HCT116 (cell line): ENCODE measurements at regions not wholly inside any gene's neighbourhood (a gene's known extent, or its start where the extent isn't known, plus 50 kb on each side); places are given as distances from the start of the nearest gene placed in this dataset.

Experiments used
- ATAC-seq: fragments of 200-7000 bp; cut with Tn5 transposase; 2 replicates; pipeline ENCODE4 v1.9.1; 2020; ENCODE audit warnings: mild to moderate bottlenecking, moderate library complexity
- BruUV-seq: library from RNA; stranded (reverse); fragments of 400-500 nt; replicated peaks from 2 replicates; lab custom pipeline; 2021; lab: Mats Ljungman, UMichigan
- CTCF ChIA-PET: fragments of 300-600 bp; sonication (Branson Sonifier 250); formaldehyde crosslinking; loops from one replicate; lab custom pipeline; 2021; ENCODE audit warnings: antibody characterized with exemption; lab: Charles Lee
- POLR2A ChIA-PET: fragments of 300-600, 350-600 bp; sonication (Branson Sonifier 250); formaldehyde crosslinking; loops from one replicate; lab custom pipeline; 2021; ENCODE audit warnings: antibody characterized with exemption; lab: Charles Lee
- RAD21 ChIA-PET, 2 experiments: fragments of 300-600 bp; sonication (Branson Sonifier 250); formaldehyde crosslinking; loops; one replicate each; lab custom pipeline; 2023; ENCODE audit warnings: low total read pairs in 2 of 2; ENCODE audit not compliant: uncharacterized antibody in 2 of 2, unreplicated experiment in 2 of 2, low non-redundant PET in 1 of 2; lab: Charles Lee
- DNase-seq: peaks from one replicate; pipeline ENCODE4 v3.0.0-alpha.2; 2010; ENCODE audit warnings: low read depth, low spot score
- H2AFZ ChIP-seq: fragments of 200-600 bp; shearing (Covaris generic), sonication (generic); 2 replicates; pipeline ENCODE4 v1.6.1; 2017; ENCODE audit warnings: low read depth, mixed run types, mixed read lengths, antibody characterized with exemption, low read length; ENCODE audit not compliant: poor library complexity, severe bottlenecking
- H3K27ac ChIP-seq: 2 replicates; pipeline ENCODE4 v1.5.1; 2012; ENCODE audit warnings: low read depth, low read length
- H3K27me3 ChIP-seq: fragments of 200-600 bp; sonication (generic); 2 replicates; pipeline ENCODE4 v1.6.1; 2016; ENCODE audit warnings: mixed run types, low read length, mixed read lengths; ENCODE audit not compliant: insufficient read depth
- H3K36me3 ChIP-seq, 2 experiments: fragments of 200-500 bp in 1 of 2; fragments of 200-600 bp in 1 of 2; sonication (Bioruptor generic) in 1 of 2; sonication (generic) in 1 of 2; 2 replicates each; pipeline versions ENCODE4 v1.5.1 to v1.6.1; 2014 to 2016; ENCODE audit warnings: low read length in 2 of 2, inconsistent platforms in 1 of 2, mixed read lengths in 1 of 2, mixed run types in 1 of 2; ENCODE audit not compliant: insufficient read depth in 2 of 2, control insufficient read depth in 1 of 2
- H3K4me1 ChIP-seq, 2 experiments: fragments of 200-600 bp in 1 of 2; sonication (generic) in 1 of 2; 2 replicates each; pipeline versions ENCODE4 v1.5.1 to v1.6.1; 2012 to 2017; ENCODE audit warnings: low read length in 2 of 2, inconsistent platforms in 1 of 2, mild to moderate bottlenecking in 1 of 2, mixed read lengths in 1 of 2, mixed run types in 1 of 2, moderate library complexity in 1 of 2; ENCODE audit not compliant: insufficient read depth in 2 of 2, control insufficient read depth in 1 of 2
- H3K4me2 ChIP-seq: fragments of 200-600 bp; sonication (generic); 2 replicates; pipeline ENCODE4 v1.6.1; 2017; ENCODE audit warnings: mixed run types, low read length, mixed read lengths
- H3K4me3 ChIP-seq, 2 experiments: fragments of 200-600 bp in 1 of 2; sonication (generic) in 1 of 2; replicated peaks in 1 of 2; 2 replicates each; pipeline ENCODE4 v1.5.1; 2011 to 2016; ENCODE audit warnings: low read length in 2 of 2, control low read depth in 1 of 2, low read depth in 1 of 2, mild to moderate bottlenecking in 1 of 2, mixed read lengths in 1 of 2, mixed run types in 1 of 2
- H3K79me2 ChIP-seq: fragments of 200-600 bp; sonication (generic); 2 replicates; pipeline ENCODE4 v1.6.1; 2017; ENCODE audit warnings: mild to moderate bottlenecking, mixed run types, low read length, moderate library complexity, mixed read lengths; ENCODE audit not compliant: insufficient read depth
- H3K9ac ChIP-seq: fragments of 200-600 bp; sonication (generic); 2 replicates; pipeline ENCODE4 v1.6.1; 2016; ENCODE audit warnings: low read length, mixed read lengths
- H3K9me2 ChIP-seq: fragments of 200-600 bp; sonication (generic), shearing (Covaris generic); 2 replicates; pipeline ENCODE4 v1.6.1; 2017; ENCODE audit warnings: mixed run types, mild to moderate bottlenecking, moderate library complexity; ENCODE audit not compliant: insufficient read depth
- H3K9me3 ChIP-seq, 2 experiments: fragments of 200-500 bp in 1 of 2; fragments of 200-600 bp in 1 of 2; sonication (Bioruptor generic) in 1 of 2; sonication (generic) in 1 of 2; 2 replicates each; pipeline ENCODE4 v1.6.1; 2014 to 2017; ENCODE audit warnings: low read length in 2 of 2, mixed read lengths in 2 of 2, inconsistent platforms in 1 of 2, low read depth in 1 of 2, mild to moderate bottlenecking in 1 of 2, mixed run types in 1 of 2, moderate library complexity in 1 of 2; ENCODE audit not compliant: control insufficient read depth in 1 of 2, insufficient read depth in 1 of 2
- H4K20me1 ChIP-seq: fragments of 200-600 bp; sonication (generic), shearing (Covaris generic); 2 replicates; pipeline ENCODE4 v1.6.1; 2017; ENCODE audit warnings: mixed run types, mild to moderate bottlenecking, moderate library complexity; ENCODE audit not compliant: insufficient read depth
- CEBPB ChIP-seq: IDR thresholded peaks from 2 replicates; pipeline ENCODE4 v1.6.1; 2012; ENCODE audit warnings: low read depth
- CTCF ChIP-seq, 3 experiments: fragments of 200-600 bp in 1 of 3; sonication (generic) in 1 of 3; IDR thresholded peaks in 2 of 3; conservative IDR thresholded peaks in 1 of 3; 2 replicates each; pipeline ENCODE4 v1.5.1; 2012 to 2017; ENCODE audit warnings: low read depth in 2 of 3, low read length in 2 of 3, antibody characterized with exemption in 1 of 3, borderline replicate concordance in 1 of 3, control low read depth in 1 of 3, mild to moderate bottlenecking in 1 of 3, mixed read lengths in 1 of 3, mixed run types in 1 of 3, moderate library complexity in 1 of 3; ENCODE audit not compliant: insufficient read depth in 1 of 3
- ELF1 ChIP-seq: IDR thresholded peaks from 2 replicates; pipeline ENCODE4 v1.6.1; 2012; ENCODE audit warnings: low read depth, borderline replicate concordance
- POLR2A ChIP-seq: IDR thresholded peaks from 2 replicates; pipeline ENCODE4 v1.7.0; 2011; ENCODE audit warnings: borderline replicate concordance; ENCODE audit not compliant: insufficient read depth, insufficient read length; ENCODE audit errors: extremely low read depth
- SP1 ChIP-seq: IDR thresholded peaks from 2 replicates; pipeline ENCODE4 v1.6.1; 2012; ENCODE audit warnings: low read depth
- SRF ChIP-seq: IDR thresholded peaks from 2 replicates; pipeline ENCODE4 v1.6.1; 2012; ENCODE audit warnings: low read depth
- TCF7L2 ChIP-seq: IDR thresholded peaks from 2 replicates; pipeline ENCODE4 v1.7.0; 2011; ENCODE audit warnings: borderline replicate concordance, inconsistent platforms; ENCODE audit not compliant: insufficient read depth, insufficient read length; ENCODE audit errors: extremely low read depth
- ZNF274 ChIP-seq: fragments of 200-500 bp; sonication (Bioruptor generic); IDR thresholded peaks from 2 replicates; pipeline ENCODE4 v1.6.1; 2014; ENCODE audit warnings: mild to moderate bottlenecking, low read depth, low read length, inconsistent platforms
- intact Hi-C: fragments of 100-400 bp; cut with micrococcal nuclease; formaldehyde crosslinking; loops from 2 replicates; pipeline ENCODE4 v1.10.0; 2022
- TF ChIP-seq, protein P1 (sequence below): IDR thresholded peaks from 2 replicates; pipeline ENCODE4 v1.6.1; 2011; ENCODE audit warnings: mild to moderate bottlenecking, low read length, moderate library complexity; ENCODE audit not compliant: insufficient replicate concordance; ENCODE audit errors: extremely low read depth
- TF ChIP-seq, protein P2 (sequence below): IDR thresholded peaks from 2 replicates; pipeline ENCODE4 v1.6.1; 2012

DNA sequence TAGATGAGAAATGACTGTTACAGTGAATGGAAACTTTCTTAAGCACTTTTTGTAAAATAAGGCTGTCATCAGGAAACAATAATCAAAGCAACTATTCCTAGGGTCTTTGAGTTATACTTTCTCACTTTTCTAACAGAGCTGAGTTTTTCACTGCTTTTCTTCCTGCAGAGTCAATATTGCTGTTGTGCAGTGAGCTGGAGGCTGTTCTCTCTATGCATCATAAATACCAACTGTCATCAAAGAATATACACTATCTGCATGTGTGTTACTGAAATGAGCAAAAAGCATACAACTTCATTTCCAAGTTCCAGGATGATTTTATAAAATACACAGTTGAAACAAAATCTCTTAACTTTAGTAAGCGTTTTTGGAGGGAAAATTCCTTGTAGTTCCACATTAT, 110.4 kb upstream of the CPSF6 start (continued):
- TF ChIP-seq CTCF (IDR thresholded peaks at IDR 0.05 in 2 of 3, conservative IDR thresholded peaks at IDR 0.05 in 1 of 3; ENCODE audit: borderline replicate concordance in 1 of 3, insufficient read depth in 1 of 3, low read depth in 2 of 3, low read length in 2 of 3) (no peak), SRF (no peak), ELF1 (no peak), POLR2A (no peak)
- TF ChIP-seq, protein P1, sequence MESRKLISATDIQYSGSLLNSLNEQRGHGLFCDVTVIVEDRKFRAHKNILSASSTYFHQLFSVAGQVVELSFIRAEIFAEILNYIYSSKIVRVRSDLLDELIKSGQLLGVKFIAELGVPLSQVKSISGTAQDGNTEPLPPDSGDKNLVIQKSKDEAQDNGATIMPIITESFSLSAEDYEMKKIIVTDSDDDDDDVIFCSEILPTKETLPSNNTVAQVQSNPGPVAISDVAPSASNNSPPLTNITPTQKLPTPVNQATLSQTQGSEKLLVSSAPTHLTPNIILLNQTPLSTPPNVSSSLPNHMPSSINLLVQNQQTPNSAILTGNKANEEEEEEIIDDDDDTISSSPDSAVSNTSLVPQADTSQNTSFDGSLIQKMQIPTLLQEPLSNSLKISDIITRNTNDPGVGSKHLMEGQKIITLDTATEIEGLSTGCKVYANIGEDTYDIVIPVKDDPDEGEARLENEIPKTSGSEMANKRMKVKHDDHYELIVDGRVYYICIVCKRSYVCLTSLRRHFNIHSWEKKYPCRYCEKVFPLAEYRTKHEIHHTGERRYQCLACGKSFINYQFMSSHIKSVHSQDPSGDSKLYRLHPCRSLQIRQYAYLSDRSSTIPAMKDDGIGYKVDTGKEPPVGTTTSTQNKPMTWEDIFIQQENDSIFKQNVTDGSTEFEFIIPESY = no peak
- TF ChIP-seq, all 23 proteins: peak for 0

DNA sequence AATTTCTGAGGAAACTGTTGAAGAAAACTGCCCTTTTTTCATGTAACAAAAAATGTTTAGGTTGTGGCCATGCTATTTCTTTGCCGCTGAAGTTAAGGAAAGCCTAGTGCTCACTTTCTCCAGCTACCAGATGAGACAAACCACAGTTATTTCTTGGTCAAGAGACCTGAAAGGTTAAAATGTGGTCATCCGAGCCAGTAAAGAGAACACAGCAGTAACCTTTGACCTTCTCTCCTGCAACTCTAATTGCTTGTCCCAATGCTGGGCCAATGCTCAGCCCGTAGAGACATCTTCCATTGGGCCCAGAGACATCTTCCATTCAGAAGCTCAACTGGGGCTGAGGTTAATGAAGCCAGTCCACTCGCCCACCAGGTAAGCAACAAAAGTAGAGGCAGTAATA, 109.8 kb upstream of the CPSF6 start:
- H3K27me3 ChIP-seq = no peaks in the 10 kb centered on the region
- no peak for TF ChIP-seq CEBPB
- TF ChIP-seq SP1 = no peak
- no peak for TF ChIP-seq ZNF274
- TF ChIP-seq, protein P2, sequence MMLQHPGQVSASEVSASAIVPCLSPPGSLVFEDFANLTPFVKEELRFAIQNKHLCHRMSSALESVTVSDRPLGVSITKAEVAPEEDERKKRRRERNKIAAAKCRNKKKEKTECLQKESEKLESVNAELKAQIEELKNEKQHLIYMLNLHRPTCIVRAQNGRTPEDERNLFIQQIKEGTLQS = no peak
- TF ChIP-seq TCF7L2 = no peak
- TF ChIP-seq POLR2A = no peak
- ChIA-PET POLR2A (no interaction called here), CTCF (no interaction called here), RAD21 (no interaction called here)
- BruUV-seq = no TSS peak
- no peaks in the 10 kb centered on the region for H3K9me3 ChIP-seq
- no peaks in the 10 kb centered on the region for H3K4me1 ChIP-seq
- H3K27ac ChIP-seq = no peak overlapping the region
- no peak overlapping the region for H3K4me3 ChIP-seq
- no peak overlapping the region for H3K4me2 ChIP-seq
- intact Hi-C loops = no loop called here
- H2AFZ ChIP-seq = no peak overlapping the region
- no peak for ATAC-seq
- H3K36me3 ChIP-seq = no peaks in the 10 kb centered on the region
- H4K20me1 ChIP-seq = no peaks in the 10 kb centered on the region
- no peaks in the 10 kb centered on the region for H3K9me2 ChIP-seq
- H3K79me2 ChIP-seq = no peaks in the 10 kb centered on the region
- H3K9ac ChIP-seq = no peak overlapping the region
- no peak for DNase-seq
